Common myeloid progenitor, CD34-positive (primary cell): ENCODE measurements at regions not wholly inside any gene's neighbourhood (a gene's known extent, or its start where the extent isn't known, plus 50 kb on each side); places are given as distances from the start of the nearest gene placed in this dataset.

Experiments used
- CTCF ChIA-PET: fragments of 350-600 bp; sonication (Branson Sonifier 250); formaldehyde crosslinking; loops from one replicate; lab custom pipeline; 2021; ENCODE audit warnings: antibody characterized with exemption; lab: Charles Lee
- POLR2A ChIA-PET: fragments of 350-600 bp; sonication (Branson Sonifier 250); formaldehyde crosslinking; loops from one replicate; lab custom pipeline; 2021; ENCODE audit warnings: antibody characterized with exemption; lab: Charles Lee
- DNase-seq, 3 donors: peaks; one replicate each; pipeline versions ENCODE4 v3.0.0 to v3.0.0-alpha.2; 2013
- H3K27ac ChIP-seq, 2 experiments: 1 replicate in 1 of 2; 2 replicates in 1 of 2; pipeline ENCODE4 v1.7.0; 2013; ENCODE audit warnings: inconsistent platforms in 2 of 2, low read length in 2 of 2, mild to moderate bottlenecking in 2 of 2, low read depth in 1 of 2, moderate library complexity in 1 of 2; ENCODE audit not compliant: severe bottlenecking in 2 of 2, insufficient read depth in 1 of 2, poor library complexity in 1 of 2
- H3K27me3 ChIP-seq, 5 experiments: replicated peaks in 2 of 5; 1 replicate in 3 of 5; 2 replicates in 2 of 5; pipeline versions ENCODE4 v1.6.1 to v1.7.0; 2013; ENCODE audit warnings: low read length in 4 of 5, mild to moderate bottlenecking in 2 of 5, moderate library complexity in 2 of 5, inconsistent platforms in 1 of 5; ENCODE audit not compliant: insufficient read depth in 5 of 5, control insufficient read depth in 4 of 5
- H3K36me3 ChIP-seq, 4 experiments: 1 replicate in 2 of 4; 2 replicates in 2 of 4; pipeline versions ENCODE4 v1.6.1 to v1.7.0; 2013; ENCODE audit warnings: low read length in 3 of 4, control low read depth in 1 of 4, mild to moderate bottlenecking in 1 of 4; ENCODE audit not compliant: control insufficient read depth in 4 of 4, insufficient read depth in 4 of 4
- H3K4me1 ChIP-seq, 4 experiments: 1 replicate in 3 of 4; 2 replicates in 1 of 4; pipeline versions ENCODE4 v1.6.1 to v1.7.1; 2013; ENCODE audit warnings: low read length in 3 of 4, mild to moderate bottlenecking in 3 of 4, control low read depth in 1 of 4, inconsistent platforms in 1 of 4, moderate library complexity in 1 of 4; ENCODE audit not compliant: control insufficient read depth in 4 of 4, insufficient read depth in 4 of 4; ENCODE audit errors: control extremely low read depth in 1 of 4
- H3K4me3 ChIP-seq, 7 experiments: 1 replicate in 4 of 7; 2 replicates in 3 of 7; pipeline versions ENCODE4 v1.5.1 to v1.7.0; 2013; ENCODE audit warnings: mild to moderate bottlenecking in 7 of 7, low read length in 6 of 7, moderate library complexity in 6 of 7, inconsistent platforms in 2 of 7, low read depth in 2 of 7, control low read depth in 1 of 7; ENCODE audit not compliant: insufficient read depth in 4 of 7, control insufficient read depth in 1 of 7; ENCODE audit errors: extremely low read depth in 1 of 7
- H3K9me3 ChIP-seq, 5 experiments: 1 replicate in 4 of 5; 2 replicates in 1 of 5; pipeline versions ENCODE4 v1.6.1 to v1.7.1; 2013; ENCODE audit warnings: low read length in 4 of 5, mild to moderate bottlenecking in 2 of 5, inconsistent platforms in 1 of 5, low read depth in 1 of 5, moderate library complexity in 1 of 5; ENCODE audit not compliant: control insufficient read depth in 4 of 5, insufficient read depth in 2 of 5; ENCODE audit errors: control extremely low read depth in 1 of 5
- WGBS: methylation state at CpG from one replicate; pipeline ENCODE4 v1.1.5; 2013; ENCODE audit not compliant: insufficient coverage; 5-methylcytosine and 5-hydroxymethylcytosine counted together

- no CpG with 5 or more reads among the region's 2 CpGs for WGBS
- Histone ChIP-seq H3K27ac (no peak overlapping the region), H3K4me1 (peaks cover 0 to 16% (median 5%) of the 10 kb centered on the region in 4 experiments), H3K4me3 (no peak overlapping the region), H3K36me3 (no peaks in the 10 kb centered on the region), H3K9me3 (no peaks in the 10 kb centered on the region), H3K27me3 (no peaks in the 10 kb centered on the region)
- no peak for DNase-seq
- POLR2A ChIA-PET = interaction anchor here (0.6 kb wide), 1 partner anchor 13 kb away, joined by 3 read pairs; no protein-coding TSS in a partner anchor
- CTCF ChIA-PET = no interaction called here
Observed at GRCh38 chr5:71771191-71771590, 52.1 kb downstream of the CARTPT start.

- Histone ChIP-seq H3K27ac (no peak overlapping the region), H3K36me3 (no peaks in the 10 kb centered on the region), H3K4me3 (no peak overlapping the region), H3K4me1 (peaks cover 0 to 12% (median 5%) of the 10 kb centered on the region in 4 experiments), H3K9me3 (no peaks in the 10 kb centered on the region), H3K27me3 (no peaks in the 10 kb centered on the region)
- CTCF ChIA-PET = interaction anchor here (1.3 kb wide), 1 partner anchor 21 kb away, joined by 3 read pairs; no protein-coding TSS in a partner anchor
- DNase-seq = peak in 2 of 3 donors; percentile 21 to 44
- WGBS = 80% methylated on average over 2 of the region's 4 CpGs
- POLR2A ChIA-PET = no interaction called here
Observed at GRCh38 chr5:71778678-71779276, 59.7 kb downstream of the CARTPT start.

GRCh38 chr5:71780597-71780996 is 61.5 kb downstream of the CARTPT start:
- Histone ChIP-seq H3K4me1 (peaks cover 0 to 15% (median 9%) of the 10 kb centered on the region in 4 experiments), H3K9me3 (no peaks in the 10 kb centered on the region), H3K36me3 (no peaks in the 10 kb centered on the region), H3K27ac (no peak overlapping the region), H3K4me3 (no peak overlapping the region), H3K27me3 (no peaks in the 10 kb centered on the region)
- POLR2A ChIA-PET = no interaction called here
- WGBS = 95% methylated on average over 6 of the region's 6 CpGs
- CTCF ChIA-PET = interaction anchor here (0.7 to 1.0 kb wide), 4 partner anchors 29 to 575 kb away, joined by 3 read pairs; no protein-coding TSS in a partner anchor
- no peak for DNase-seq

- no peaks in the 10 kb centered on the region for H3K36me3 ChIP-seq
- WGBS = 96% methylated on average over 3 of the region's 3 CpGs
- POLR2A ChIA-PET = no interaction called here
Observed at GRCh38 chr5:71782393-71782770, 63.3 kb downstream of the CARTPT start.

GRCh38 chr5:71782771-71783770 is 64.0 kb downstream of the CARTPT start:
- Histone ChIP-seq H3K27ac (no peak overlapping the region), H3K4me3 (peak overlapping the region in 2 of 7 experiments; percentile 30 to 52), H3K36me3 (no peaks in the 10 kb centered on the region), H3K27me3 (peaks cover 0 to 3% (median 2%) of the 10 kb centered on the region in 5 experiments), H3K4me1 (peaks cover 0 to 15% (median 9%) of the 10 kb centered on the region in 4 experiments), H3K9me3 (no peaks in the 10 kb centered on the region)
- POLR2A ChIA-PET = no interaction called here
- DNase-seq = peak; percentile 51 to 81 (median 77)
- CTCF ChIA-PET = interaction anchor here (0.6 to 1.4 kb wide), 6 partner anchors 8 to 535 kb away, joined by 3 to 5 read pairs (median 3); no protein-coding TSS in a partner anchor
- WGBS = 41% methylated on average over 24 of the region's 27 CpGs

More at GRCh38 chr5:71782393-71782770, 63.3 kb downstream of the CARTPT start:
- Histone ChIP-seq H3K4me3 (no peak overlapping the region), H3K4me1 (peaks cover 0 to 15% (median 9%) of the 10 kb centered on the region in 4 experiments), H3K27me3 (no peaks in the 10 kb centered on the region), H3K27ac (no peak overlapping the region), H3K9me3 (no peaks in the 10 kb centered on the region)
- CTCF ChIA-PET = interaction anchor here (0.6 to 1.4 kb wide), 4 partner anchors 13 to 535 kb away, joined by 3 to 4 read pairs (median 3); no protein-coding TSS in a partner anchor
- no peak for DNase-seq

GRCh38 chr5:71783891-71784290 is 64.8 kb downstream of the CARTPT start:
- CTCF ChIA-PET = interaction anchor here (1.0 to 1.1 kb wide), 2 partner anchors 9 to 497 kb away, joined by 3 to 5 read pairs; no protein-coding TSS in a partner anchor
- H3K27me3 ChIP-seq = peaks cover 0 to 3% (median 2%) of the 10 kb centered on the region in 5 experiments
- H3K9me3 ChIP-seq = no peaks in the 10 kb centered on the region
- DNase-seq = peak in 2 of 3 donors; percentile 34 to 46
- H3K4me3 ChIP-seq = no peak overlapping the region
- POLR2A ChIA-PET = no interaction called here
- peaks cover 0 to 15% (median 9%) of the 10 kb centered on the region in 4 experiments for H3K4me1 ChIP-seq
- no peak overlapping the region for H3K27ac ChIP-seq
- 54% methylated on average over 3 of the region's 6 CpGs for WGBS
- no peaks in the 10 kb centered on the region for H3K36me3 ChIP-seq
